ENCODE measurements at regions not wholly inside any gene's neighbourhood (a gene's known extent, or its start where the extent isn't known, plus 50 kb on each side); places are given as distances from the start of the nearest gene placed in this dataset.

- TF ChIP-seq POLR2A (IDR thresholded peaks at IDR 0.05) (no peak), CTCF (IDR thresholded peaks at IDR 0.05) (no peak)
- no peak for DNase-seq
- Histone ChIP-seq H3K36me3 (ENCODE audit: low read depth, missing control alignments) (no peaks in the 10 kb centered on the region), H3K27ac (no peak overlapping the region), H3K4me1 (no peaks in the 10 kb centered on the region), H3K4me3 (no peak overlapping the region), H3K27me3 (no peaks in the 10 kb centered on the region), H3K9me3 (no peaks in the 10 kb centered on the region)
- WGBS, 2 donors: 72 to 76% methylated on average over 4 of the region's 4 CpGs
- intact Hi-C loops (cut with DNase I; ENCODE audit: low total_unique reads): no loop called here
These were observed 121.9 kb downstream of the TBX5 start for GRCh38 chr12:114284041-114284440.

- H3K9me3 ChIP-seq: no peaks in the 10 kb centered on the region
- H3K4me3 ChIP-seq: no peak overlapping the region
- no peaks in the 10 kb centered on the region for H3K36me3 ChIP-seq (ENCODE audit: low read depth, missing control alignments)
- H3K27ac ChIP-seq: no peak overlapping the region
- intact Hi-C loops (cut with DNase I; ENCODE audit: low total_unique reads): no loop called here
- 49 to 57% methylated on average over 3 of the region's 3 CpGs for WGBS, 2 donors
- no peaks in the 10 kb centered on the region for H3K4me1 ChIP-seq
- TF ChIP-seq POLR2A (IDR thresholded peaks at IDR 0.05) (no peak), CTCF (IDR thresholded peaks at IDR 0.05) (no peak)
- H3K27me3 ChIP-seq: no peaks in the 10 kb centered on the region
- no peak for DNase-seq
These were observed 129.8 kb downstream of the TBX5 start for GRCh38 chr12:114275932-114276785.

- intact Hi-C loops (cut with DNase I; ENCODE audit: low total_unique reads): no loop called here
- TF ChIP-seq CTCF (IDR thresholded peaks at IDR 0.05) (no peak), POLR2A (IDR thresholded peaks at IDR 0.05) (no peak)
- no peaks in the 10 kb centered on the region for H3K27me3 ChIP-seq
- H3K4me3 ChIP-seq: no peak overlapping the region
- H3K4me1 ChIP-seq: no peaks in the 10 kb centered on the region
- no peak overlapping the region for H3K27ac ChIP-seq
- DNase-seq: no peak
- no peaks in the 10 kb centered on the region for H3K9me3 ChIP-seq
- WGBS, 2 donors: 59% methylated on average over 4 of the region's 4 CpGs
- H3K36me3 ChIP-seq (ENCODE audit: low read depth, missing control alignments): no peaks in the 10 kb centered on the region
These were observed 130.9 kb downstream of the TBX5 start for GRCh38 chr12:114275086-114275485.

GRCh38 chr12:114274131-114274530 is 131.8 kb downstream of the TBX5 start:
- Histone ChIP-seq H3K36me3 (ENCODE audit: low read depth, missing control alignments) (no peaks in the 10 kb centered on the region), H3K27me3 (no peaks in the 10 kb centered on the region), H3K27ac (no peak overlapping the region), H3K4me3 (no peak overlapping the region), H3K9me3 (no peaks in the 10 kb centered on the region), H3K4me1 (no peaks in the 10 kb centered on the region)
- intact Hi-C loops (cut with DNase I; ENCODE audit: low total_unique reads): no loop called here
- 46 to 47% methylated on average over 1 of the region's 1 CpG for WGBS, 2 donors
- DNase-seq: no peak
- TF ChIP-seq POLR2A (IDR thresholded peaks at IDR 0.05) (no peak), CTCF (IDR thresholded peaks at IDR 0.05) (no peak)

GRCh38 chr12:114272605-114273004 is 133.3 kb downstream of the TBX5 start:
- no peak for DNase-seq
- TF ChIP-seq CTCF (IDR thresholded peaks at IDR 0.05) (no peak), POLR2A (IDR thresholded peaks at IDR 0.05) (no peak)
- 32 to 41% methylated on average over 5 of the region's 5 CpGs for WGBS, 2 donors

More at GRCh38 chr12:114272605-114273004, 133.3 kb downstream of the TBX5 start:
- intact Hi-C loops (cut with DNase I; ENCODE audit: low total_unique reads): no loop called here
- no peaks in the 10 kb centered on the region for H3K36me3 ChIP-seq (ENCODE audit: low read depth, missing control alignments)
- H3K27ac ChIP-seq: no peak overlapping the region
- no peak overlapping the region for H3K4me3 ChIP-seq
- H3K4me1 ChIP-seq: no peaks in the 10 kb centered on the region
- H3K9me3 ChIP-seq: no peaks in the 10 kb centered on the region
- no peaks in the 10 kb centered on the region for H3K27me3 ChIP-seq

Data from testis (tissue), 2 donors.